Activated CD4-positive, alpha-beta T cell treated with anti-CD3 and anti-CD28 coated beads for 36 hours (primary cell): ENCODE measurements at regions not wholly inside any gene's neighbourhood (a gene's known extent, or its start where the extent isn't known, plus 50 kb on each side); places are given as distances from the start of the nearest gene placed in this dataset.

Experiments used
- ATAC-seq: fragments of 200-7000 bp; cut with Tn5 transposase; one replicate; pipeline ENCODE4 v1.10.0; 2021; ENCODE audit warnings: mild to moderate bottlenecking, moderate library complexity
- CTCF ChIA-PET: fragments of 350-600 bp; sonication (Branson Sonifier 250); formaldehyde crosslinking; loops from one replicate; lab custom pipeline; 2021; ENCODE audit warnings: antibody characterized with exemption; lab: Charles Lee
- POLR2A ChIA-PET: fragments of 350-600 bp; sonication (Branson Sonifier 250); formaldehyde crosslinking; loops from one replicate; lab custom pipeline; 2021; ENCODE audit warnings: antibody characterized with exemption, inconsistent platforms; lab: Charles Lee
- DNase-seq: peaks from one replicate; pipeline ENCODE4 v3.0.0-alpha.2; 2020
- H3K27ac Mint-ChIP-seq: one replicate; pipeline ENCODE4 v1.8.0; 2021; ENCODE audit warnings: mixed read lengths
- H3K27me3 Mint-ChIP-seq: one replicate; pipeline ENCODE4 v1.8.0; 2021; ENCODE audit warnings: mixed read lengths
- H3K36me3 Mint-ChIP-seq: one replicate; pipeline ENCODE4 v1.8.0; 2021; ENCODE audit warnings: low read depth, mixed read lengths
- H3K4me1 Mint-ChIP-seq: one replicate; pipeline ENCODE4 v1.8.0; 2021; ENCODE audit warnings: mixed read lengths
- H3K4me3 Mint-ChIP-seq: one replicate; pipeline ENCODE4 v1.8.0; 2021; ENCODE audit warnings: mild to moderate bottlenecking, moderate library complexity, mixed read lengths
- H3K9me3 Mint-ChIP-seq: one replicate; pipeline ENCODE4 v1.8.0; 2021; ENCODE audit warnings: low read depth, mixed read lengths
- intact Hi-C, 2 experiments: fragments of 100-400 bp; cut with DNase I in 1 of 2; cut with micrococcal nuclease in 1 of 2; formaldehyde crosslinking; loops; one replicate each; pipeline versions ENCODE4 v1.14.2 to v1.15.1; 2022 to 2024; cut with DNase I, micrococcal nuclease

- ATAC-seq (no peak), DNase-seq (peak; percentile 2)
- intact Hi-C loops, result no loop called here
- H3K27me3 Mint-ChIP-seq, result no peaks in the 10 kb centered on the region
- H3K9me3 Mint-ChIP-seq, result no peaks in the 10 kb centered on the region
- H3K4me1 Mint-ChIP-seq, result peaks cover 7% of the 10 kb centered on the region
- no peaks in the 10 kb centered on the region for H3K36me3 Mint-ChIP-seq
- ChIA-PET POLR2A (no interaction called here), CTCF (no interaction called here)
- no peak overlapping the region for H3K27ac Mint-ChIP-seq
- no peak overlapping the region for H3K4me3 Mint-ChIP-seq
Measured at GRCh38 chr10:110436554-110437350, 61.0 kb upstream of the DUSP5 start.

GRCh38 chr10:110437351-110437605 lies 60.4 kb upstream of the DUSP5 start:
- Mint-ChIP-seq H3K36me3 (no peaks in the 10 kb centered on the region), H3K27ac (no peak overlapping the region), H3K4me1 (peaks cover 9% of the 10 kb centered on the region), H3K27me3 (no peaks in the 10 kb centered on the region), H3K9me3 (no peaks in the 10 kb centered on the region), H3K4me3 (no peak overlapping the region)
- intact Hi-C loops, result no loop called here
- ATAC-seq, result no peak
- DNase-seq, result peak; percentile 3
- CTCF ChIA-PET, result no interaction called here
- POLR2A ChIA-PET, result no interaction called here

GRCh38 chr10:110437761-110438341 lies 59.9 kb upstream of the DUSP5 start:
- ChIA-PET CTCF (no interaction called here), POLR2A (no interaction called here)
- intact Hi-C loops, result no loop called here
- H3K4me1 Mint-ChIP-seq, result peaks cover 9% of the 10 kb centered on the region
- H3K36me3 Mint-ChIP-seq, result no peaks in the 10 kb centered on the region
- H3K9me3 Mint-ChIP-seq, result no peaks in the 10 kb centered on the region
- H3K4me3 Mint-ChIP-seq, result no peak overlapping the region
- H3K27ac Mint-ChIP-seq, result no peak overlapping the region
- DNase-seq (peak; percentile 2), ATAC-seq (no peak)
- no peaks in the 10 kb centered on the region for H3K27me3 Mint-ChIP-seq

GRCh38 chr10:110442746-110443145 lies 55.0 kb upstream of the DUSP5 start:
- intact Hi-C loops, result no loop called here
- Mint-ChIP-seq H3K4me3 (no peak overlapping the region), H3K27ac (no peak overlapping the region), H3K4me1 (peaks cover 9% of the 10 kb centered on the region), H3K9me3 (no peaks in the 10 kb centered on the region), H3K27me3 (peaks cover 4% of the 10 kb centered on the region), H3K36me3 (no peaks in the 10 kb centered on the region)
- no peak for ATAC-seq
- CTCF ChIA-PET, result interaction anchor here (0.7 to 0.9 kb wide), 2 partner anchors 104 to 451 kb away, joined by 3 read pairs; no protein-coding TSS in a partner anchor
- DNase-seq, result peak; percentile 4
- POLR2A ChIA-PET, result no interaction called here

- DNase-seq (peak; percentile 2), ATAC-seq (no peak)
- POLR2A ChIA-PET, result no interaction called here
- intact Hi-C loops, result no loop called here
- CTCF ChIA-PET, result interaction anchor here (0.6 to 1.9 kb wide), 4 partner anchors 103 to 451 kb away, joined by 3 to 4 read pairs (median 3); no protein-coding TSS in a partner anchor
- Mint-ChIP-seq H3K4me1 (peaks cover 9% of the 10 kb centered on the region), H3K9me3 (no peaks in the 10 kb centered on the region), H3K36me3 (no peaks in the 10 kb centered on the region), H3K4me3 (no peak overlapping the region), H3K27ac (no peak overlapping the region), H3K27me3 (peaks cover 4% of the 10 kb centered on the region)
Measured at GRCh38 chr10:110443239-110444003, 54.3 kb upstream of the DUSP5 start.

GRCh38 chr10:110444004-110444337 lies 53.7 kb upstream of the DUSP5 start:
- no peak for ATAC-seq
- POLR2A ChIA-PET, result no interaction called here
- CTCF ChIA-PET, result interaction anchor here (0.6 to 1.9 kb wide), 3 partner anchors 9 to 237 kb away, joined by 3 to 4 read pairs (median 3); no protein-coding TSS in a partner anchor
- H3K27me3 Mint-ChIP-seq, result peaks cover 4% of the 10 kb centered on the region
- no peaks in the 10 kb centered on the region for H3K9me3 Mint-ChIP-seq
- H3K4me1 Mint-ChIP-seq, result peaks cover 9% of the 10 kb centered on the region
- no peak for DNase-seq
- no peak overlapping the region for H3K27ac Mint-ChIP-seq
- H3K36me3 Mint-ChIP-seq, result no peaks in the 10 kb centered on the region
- intact Hi-C loops, result no loop called here
- no peak overlapping the region for H3K4me3 Mint-ChIP-seq

- POLR2A ChIA-PET, result no interaction called here
- DNase-seq (no peak), ATAC-seq (no peak)
- Mint-ChIP-seq H3K4me3 (no peak overlapping the region), H3K36me3 (no peaks in the 10 kb centered on the region), H3K9me3 (no peaks in the 10 kb centered on the region), H3K27me3 (peaks cover 4% of the 10 kb centered on the region), H3K4me1 (peaks cover 9% of the 10 kb centered on the region), H3K27ac (no peak overlapping the region)
- CTCF ChIA-PET, result no interaction called here
- intact Hi-C loops, result no loop called here
Measured at GRCh38 chr10:110445871-110446270, 51.8 kb upstream of the DUSP5 start.

GRCh38 chr10:110446277-110446676 lies 51.4 kb upstream of the DUSP5 start:
- no peak for ATAC-seq
- CTCF ChIA-PET, result no interaction called here
- intact Hi-C loops, result no loop called here

GRCh38 chr10:110446954-110447608 lies 50.6 kb upstream of the DUSP5 start:
- Mint-ChIP-seq H3K9me3 (no peaks in the 10 kb centered on the region), H3K4me1 (peaks cover 3% of the 10 kb centered on the region), H3K27ac (no peak overlapping the region), H3K27me3 (peaks cover 5% of the 10 kb centered on the region), H3K36me3 (no peaks in the 10 kb centered on the region), H3K4me3 (no peak overlapping the region)
- ATAC-seq (no peak), DNase-seq (no peak)
- intact Hi-C loops, result no loop called here
- CTCF ChIA-PET, result no interaction called here
- POLR2A ChIA-PET, result no interaction called here

More at GRCh38 chr10:110446277-110446676, 51.4 kb upstream of the DUSP5 start:
- Mint-ChIP-seq H3K27ac (no peak overlapping the region), H3K4me3 (no peak overlapping the region), H3K9me3 (no peaks in the 10 kb centered on the region), H3K36me3 (no peaks in the 10 kb centered on the region), H3K27me3 (peaks cover 5% of the 10 kb centered on the region), H3K4me1 (peaks cover 9% of the 10 kb centered on the region)
- POLR2A ChIA-PET, result no interaction called here
- no peak for DNase-seq

GRCh38 chr10:110447886-110448285 lies 49.8 kb upstream of the DUSP5 start:
- POLR2A ChIA-PET, result no interaction called here
- Mint-ChIP-seq H3K4me1 (no peaks in the 10 kb centered on the region), H3K9me3 (no peaks in the 10 kb centered on the region), H3K36me3 (no peaks in the 10 kb centered on the region), H3K27ac (no peak overlapping the region), H3K27me3 (peaks cover 5% of the 10 kb centered on the region), H3K4me3 (no peak overlapping the region)
- ATAC-seq (no peak), DNase-seq (no peak)
- CTCF ChIA-PET, result interaction anchor here (1.0 kb wide), 1 partner anchor 16 kb away, joined by 3 read pairs; no protein-coding TSS in a partner anchor
- intact Hi-C loops, result no loop called here
